GM18909 (cell line): ENCODE measurements at regions not wholly inside any gene's neighbourhood (a gene's known extent, or its start where the extent isn't known, plus 50 kb on each side); places are given as distances from the start of the nearest gene placed in this dataset.
"Not testable (repeated sequence)": the region's sequence is repeated elsewhere in the genome, so short reads cannot be mapped to it uniquely, and the experiment has no call there.

ENCODE experiments used
- ATAC-seq: cut with Tn5 transposase; IDR thresholded peaks from one replicate; pipeline ENCODE4 v1.9.1; 2021; ENCODE audit warnings: mild to moderate bottlenecking; ENCODE audit not compliant: unreplicated experiment, poor library complexity

DNA sequence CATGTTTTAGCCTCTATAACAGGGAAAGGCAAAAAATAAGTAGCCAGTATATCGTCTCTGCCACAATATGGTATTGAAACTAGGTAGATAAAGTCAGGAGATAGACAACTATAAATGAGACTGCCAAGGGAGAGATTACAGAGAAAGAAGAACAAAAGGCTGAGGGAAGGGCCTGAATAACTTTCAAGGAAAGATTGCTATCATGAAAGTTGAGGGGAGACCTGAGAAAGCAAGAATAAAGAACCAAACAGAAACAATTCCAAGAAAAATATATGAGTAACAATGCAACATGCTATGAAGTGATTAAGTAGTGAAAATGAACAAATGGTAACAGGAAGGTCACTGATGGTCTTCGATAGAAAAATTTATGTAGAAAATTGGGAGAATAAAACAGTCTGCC, 690.1 kb downstream of the METTL15 start:
- ATAC-seq, result no peak

DNA sequence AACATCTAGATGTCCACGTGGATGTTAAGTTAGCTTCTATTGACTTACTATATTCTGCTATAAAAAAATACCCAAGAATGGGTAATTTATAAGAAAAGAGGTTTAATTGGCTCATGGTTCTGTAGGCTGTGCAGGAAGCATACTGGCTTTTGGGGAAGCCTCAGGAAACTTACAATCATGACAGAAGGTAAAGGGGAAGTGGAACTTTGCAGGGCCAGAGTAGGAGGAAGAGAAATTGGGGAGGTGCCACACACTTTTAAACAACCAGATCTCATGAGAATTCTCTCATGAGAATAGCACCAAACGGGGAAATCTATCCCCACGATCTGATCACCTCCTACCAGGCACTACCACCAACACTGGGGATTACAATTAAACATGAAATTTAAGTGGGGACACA, 689.3 kb downstream of the METTL15 start:
- no peak for ATAC-seq

DNA sequence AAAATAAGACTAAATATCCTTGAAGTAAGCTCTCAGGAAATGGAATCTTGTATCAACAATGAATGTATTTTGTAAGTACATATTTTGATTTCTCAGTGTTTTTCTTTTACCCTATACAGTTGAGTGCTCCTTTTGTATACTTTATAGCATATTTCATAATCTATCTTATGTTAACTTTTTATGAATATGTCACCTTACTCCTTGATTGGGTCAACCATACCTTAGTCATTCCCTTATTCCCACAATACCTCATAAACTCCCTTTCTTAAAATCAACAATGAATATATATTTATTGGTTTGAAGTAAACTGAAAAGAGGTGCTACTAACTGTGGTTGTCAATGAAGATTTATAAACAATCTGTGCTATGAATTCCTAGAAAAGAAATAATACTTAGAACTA, 686.2 kb downstream of the METTL15 start:
- no peak for ATAC-seq

DNA sequence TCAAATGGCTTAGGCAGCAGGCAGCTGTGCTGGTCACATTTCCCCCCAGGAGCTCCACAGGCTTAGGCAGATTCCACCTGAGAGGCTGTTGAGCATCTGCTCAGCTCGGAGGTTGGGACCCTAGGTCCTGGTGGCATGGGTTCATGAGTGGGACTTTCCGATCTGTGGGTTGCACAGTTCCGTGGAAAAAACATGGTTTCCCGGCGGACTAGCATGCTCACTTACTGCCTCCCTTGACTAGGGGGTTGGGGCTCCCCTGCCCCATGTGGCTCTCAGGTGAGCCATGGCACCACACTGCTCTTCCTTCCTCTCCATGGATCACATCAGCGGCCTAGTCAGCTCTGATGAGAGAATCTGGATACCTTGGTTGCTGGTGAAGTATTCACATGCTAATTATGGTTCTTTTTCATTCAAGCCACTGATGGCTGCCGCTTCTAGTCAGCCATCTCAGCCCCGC, 685.1 kb downstream of the METTL15 start:
- no peak for ATAC-seq

DNA sequence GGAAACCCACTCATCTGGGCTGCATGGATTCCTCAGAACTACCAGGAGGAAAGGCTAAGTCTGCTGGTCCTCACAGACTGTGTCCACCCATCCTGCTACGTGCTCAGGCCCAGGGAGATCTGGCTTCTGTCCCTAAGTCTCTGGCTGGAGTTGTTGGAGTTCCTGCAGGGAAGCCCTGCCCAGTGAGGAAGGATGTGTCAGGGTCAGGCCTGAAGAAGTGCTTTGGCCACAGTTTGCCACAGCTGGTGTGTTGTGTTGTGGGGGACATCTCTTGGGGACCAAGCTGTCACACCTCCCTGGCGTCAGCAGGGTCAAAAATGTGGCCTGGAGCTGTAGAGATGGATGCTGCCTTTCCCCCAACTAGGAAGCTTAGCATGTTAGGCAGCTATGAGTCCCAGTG, 684.7 kb downstream of the METTL15 start:
- no peak for ATAC-seq

DNA sequence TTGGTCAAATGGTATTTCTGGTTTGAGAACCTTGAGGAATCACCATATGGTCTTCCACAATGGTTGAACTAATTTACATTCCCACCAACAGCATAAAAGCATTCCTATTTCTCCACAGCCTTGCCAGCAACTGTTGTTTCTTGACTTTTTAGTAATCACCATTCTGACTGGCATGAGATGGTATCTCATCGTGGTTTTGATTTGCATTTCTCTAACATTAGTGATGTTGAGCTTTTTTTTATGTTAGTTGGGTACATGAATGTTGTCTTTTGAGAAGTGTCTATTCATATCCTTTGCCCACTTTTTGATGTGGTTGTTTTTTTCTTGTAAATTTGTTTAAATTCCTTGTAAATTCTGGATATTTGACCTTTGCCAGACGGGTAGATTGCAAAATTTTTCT, 679.7 kb downstream of the METTL15 start:
- not testable (repeated sequence) for ATAC-seq

DNA sequence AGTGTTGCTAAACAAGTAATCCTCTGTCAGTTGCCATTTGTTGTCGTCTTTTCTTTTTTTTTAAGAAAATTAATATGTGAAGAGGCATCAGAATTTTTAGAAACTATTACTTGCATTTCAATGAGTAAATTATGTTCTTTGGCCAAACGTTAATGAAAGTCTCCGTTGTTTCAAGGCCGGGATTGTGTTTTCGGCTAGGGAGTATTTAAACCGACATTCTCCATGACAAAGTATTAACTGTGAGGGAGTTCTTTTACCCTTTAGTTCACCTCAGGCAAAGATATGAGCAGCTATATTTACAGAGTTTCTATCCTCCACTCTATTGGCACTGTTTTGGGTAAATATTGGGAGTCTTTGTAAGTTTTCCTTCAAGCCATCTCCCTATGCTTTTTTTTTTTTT, 668.9 kb downstream of the METTL15 start:
- ATAC-seq, result no peak

DNA sequence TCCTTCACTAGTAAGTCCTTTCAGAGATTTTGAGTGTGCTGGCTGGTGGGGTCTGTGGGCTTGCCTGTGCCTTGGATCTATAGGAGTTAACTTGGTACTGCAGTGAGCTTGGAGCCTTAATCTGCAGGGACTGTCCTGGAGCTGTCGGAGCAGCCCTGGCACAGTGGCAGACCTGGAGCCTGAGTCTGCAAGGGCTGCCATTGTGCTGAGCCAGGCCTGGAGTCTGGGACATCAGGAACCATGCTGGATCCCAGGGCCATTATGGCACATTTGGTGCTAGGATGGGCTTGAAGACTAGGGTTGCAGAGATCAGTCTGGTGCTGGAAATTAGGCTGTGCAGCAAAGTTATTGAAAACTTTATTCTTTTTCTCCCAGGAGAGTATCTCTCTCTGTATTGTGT, 665.4 kb downstream of the METTL15 start:
- no peak for ATAC-seq

DNA sequence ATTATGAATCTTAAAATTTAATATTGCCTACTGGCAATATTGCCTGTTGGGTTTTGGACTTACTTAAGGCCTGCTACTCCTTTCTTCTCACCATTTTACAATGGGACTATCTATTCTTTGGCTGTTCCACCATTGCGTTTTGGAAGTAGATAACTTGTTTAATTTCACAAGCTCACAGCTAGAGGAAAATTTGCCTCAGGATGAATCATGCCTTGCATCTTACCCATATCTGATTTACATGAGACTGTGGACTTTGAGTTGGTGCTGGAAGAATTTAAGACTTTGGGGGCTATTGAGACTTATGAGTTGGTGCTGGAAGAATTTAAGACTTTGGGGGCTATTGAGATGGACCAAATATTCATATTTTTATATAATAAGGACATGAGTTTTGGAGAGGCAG, 662.6 kb downstream of the METTL15 start:
- ATAC-seq, result no peak

DNA sequence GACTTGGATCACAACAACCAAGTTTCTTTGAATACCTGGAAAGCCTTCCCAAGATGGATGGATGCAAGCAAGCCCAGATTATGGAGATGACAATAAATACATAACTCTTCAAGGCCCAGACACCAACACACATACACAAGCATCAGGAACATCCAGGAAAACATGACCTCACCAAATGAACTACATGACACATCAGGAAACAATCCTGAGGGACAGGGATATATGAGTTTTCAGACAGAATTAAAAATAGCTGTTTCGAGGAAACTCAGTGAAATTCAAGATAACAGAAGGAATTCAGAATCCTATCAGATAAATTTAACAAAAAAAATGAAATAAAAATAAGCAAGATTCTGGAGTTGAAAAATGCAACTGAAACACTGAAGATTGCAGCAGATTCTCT, 659.4 kb downstream of the METTL15 start:
- ATAC-seq, result no peak

DNA sequence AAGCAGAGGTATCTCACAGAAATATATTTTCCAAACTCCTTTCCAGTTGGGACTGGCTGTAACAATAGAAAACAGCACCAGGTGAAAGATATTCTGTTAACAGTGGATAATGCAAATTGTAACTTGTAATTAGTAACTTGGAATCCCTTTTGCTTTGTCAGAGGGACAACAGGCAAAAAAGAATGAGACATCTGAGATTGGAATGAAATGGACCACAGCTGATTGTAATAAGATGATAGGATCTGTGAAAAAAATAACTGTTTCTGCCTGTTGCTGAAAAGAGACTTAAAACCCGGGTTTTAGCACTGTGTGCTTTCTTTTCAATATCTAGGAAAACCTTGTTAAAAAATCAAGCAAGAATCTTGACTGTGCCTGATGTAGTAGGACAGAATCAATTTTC, 655.7 kb downstream of the METTL15 start:
- ATAC-seq, result no peak

DNA sequence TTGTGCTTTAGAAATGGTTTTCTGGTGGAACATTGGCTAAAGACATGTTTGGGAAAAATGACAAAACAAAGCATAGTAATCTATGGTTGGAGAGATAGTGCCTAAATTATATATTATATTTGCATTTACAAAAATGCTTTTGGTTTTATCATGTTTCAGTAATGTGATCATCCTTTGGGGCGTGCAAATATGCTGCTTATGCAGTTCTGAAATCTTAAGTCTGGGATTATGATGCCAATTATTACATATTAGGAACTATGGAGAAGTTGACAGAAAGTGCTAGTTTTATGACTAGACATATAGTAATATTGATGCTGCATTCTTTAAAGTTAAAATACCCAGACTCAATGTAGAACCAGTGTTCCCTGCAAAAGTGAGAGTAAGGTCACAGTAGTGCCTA, 655.0 kb downstream of the METTL15 start:
- ATAC-seq, result no peak

DNA sequence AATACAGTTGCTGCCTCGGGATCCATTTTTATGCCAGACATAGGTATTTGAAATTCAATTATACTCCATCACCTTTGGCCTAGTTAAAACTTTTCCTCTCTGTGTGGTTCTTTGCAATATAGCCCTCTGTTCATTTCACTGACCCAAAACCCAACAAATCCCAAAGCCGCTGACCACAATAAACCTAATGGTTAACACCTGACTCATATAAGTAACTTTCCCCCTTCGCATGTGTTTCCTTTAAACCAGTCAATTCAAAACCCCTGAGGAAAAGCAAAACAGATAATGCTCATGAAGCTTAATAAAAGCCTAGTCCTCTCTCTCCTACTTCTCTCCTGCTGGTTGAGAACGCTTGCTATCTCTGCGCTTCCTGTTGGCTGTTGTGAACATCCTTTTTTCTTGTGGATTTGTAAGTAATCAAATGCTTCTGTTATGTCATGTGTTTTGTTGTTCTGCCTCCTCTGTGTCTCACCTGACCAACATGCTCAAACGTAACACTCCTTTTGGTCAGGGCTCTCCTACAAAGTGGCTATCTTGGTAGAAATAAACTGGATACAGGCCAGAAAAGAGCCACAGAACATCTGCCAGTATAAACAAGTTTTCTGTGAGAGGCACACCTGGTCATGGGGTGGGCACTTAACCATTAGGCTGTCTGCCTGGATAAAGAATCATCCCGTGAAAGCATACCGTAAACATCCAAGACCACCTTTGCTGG, 652.6 kb downstream of the METTL15 start:
- ATAC-seq, result no peak

DNA sequence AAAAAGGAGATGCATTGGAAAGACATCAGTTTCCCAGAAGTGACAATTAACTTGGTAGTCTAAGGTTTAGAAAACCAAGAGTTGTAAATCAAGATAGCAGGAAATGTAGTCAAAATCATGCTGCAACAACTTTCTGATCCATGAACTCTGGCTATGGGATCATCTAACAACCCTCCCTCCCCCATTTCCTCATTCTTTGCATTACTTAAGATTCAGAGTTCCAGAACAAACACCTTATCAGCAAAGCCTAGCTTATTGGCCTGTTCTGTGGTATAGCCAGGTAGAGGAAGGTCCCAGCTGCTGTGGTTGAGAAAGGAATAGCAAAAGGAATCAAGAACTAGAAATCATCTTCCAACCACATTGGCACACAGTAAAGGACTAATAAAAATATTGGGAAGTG, 651.1 kb downstream of the METTL15 start:
- ATAC-seq, result no peak

DNA sequence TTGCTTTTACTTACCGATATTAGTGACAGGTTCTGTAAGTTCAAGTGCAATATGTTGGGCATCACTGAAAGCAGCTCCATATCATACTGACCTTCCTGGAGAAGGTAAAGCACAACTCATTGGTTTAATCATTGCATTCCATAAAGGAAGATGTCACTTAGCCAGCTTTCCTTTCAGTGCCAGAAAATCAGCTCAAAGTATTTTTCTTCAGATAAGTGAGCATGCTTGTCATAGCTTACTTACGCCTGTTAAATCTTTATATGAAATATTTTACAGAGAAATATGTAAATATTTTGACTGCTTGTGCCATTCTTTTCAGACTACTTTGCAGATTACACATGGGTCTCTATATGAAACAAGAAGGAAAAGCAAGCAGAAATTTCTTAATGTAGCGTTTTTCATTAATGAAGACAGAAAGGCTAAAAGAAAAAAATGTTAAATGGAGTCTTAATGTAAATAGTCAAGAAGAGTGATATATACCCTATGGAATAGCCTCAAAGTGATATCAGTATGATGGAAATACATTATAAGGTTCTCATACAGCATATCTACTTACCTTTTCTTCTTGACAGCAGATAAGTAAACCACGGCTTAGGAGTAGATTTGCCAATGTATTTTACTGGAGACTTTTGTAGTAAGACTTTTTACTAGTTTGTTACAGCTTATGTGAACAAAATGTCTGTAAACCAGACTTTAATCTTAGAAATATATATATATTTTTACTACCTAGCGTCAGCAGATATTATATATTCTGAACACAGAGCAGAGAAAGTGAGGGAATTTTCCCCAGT, 649.7 kb downstream of the METTL15 start:
- ATAC-seq, result no peak

DNA sequence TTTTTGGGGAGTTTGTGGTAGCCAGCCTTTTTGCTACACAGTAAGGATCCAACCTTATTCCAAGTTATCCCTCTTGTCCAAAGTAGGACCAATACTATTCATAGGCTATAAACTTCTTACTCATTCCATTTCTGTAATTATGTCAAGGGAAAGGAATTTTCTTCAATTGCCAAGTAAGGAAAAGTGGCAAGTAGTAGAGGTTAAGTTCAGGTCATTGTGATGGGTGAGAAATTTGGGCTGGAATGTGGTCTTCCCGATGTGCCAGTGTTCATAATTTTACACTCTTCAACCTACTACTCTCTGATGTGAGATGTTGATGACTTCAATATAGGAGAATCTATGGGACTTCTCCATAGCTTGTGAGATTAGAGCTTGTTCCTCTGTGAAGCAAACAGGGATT, 648.8 kb downstream of the METTL15 start:
- ATAC-seq, result no peak

DNA sequence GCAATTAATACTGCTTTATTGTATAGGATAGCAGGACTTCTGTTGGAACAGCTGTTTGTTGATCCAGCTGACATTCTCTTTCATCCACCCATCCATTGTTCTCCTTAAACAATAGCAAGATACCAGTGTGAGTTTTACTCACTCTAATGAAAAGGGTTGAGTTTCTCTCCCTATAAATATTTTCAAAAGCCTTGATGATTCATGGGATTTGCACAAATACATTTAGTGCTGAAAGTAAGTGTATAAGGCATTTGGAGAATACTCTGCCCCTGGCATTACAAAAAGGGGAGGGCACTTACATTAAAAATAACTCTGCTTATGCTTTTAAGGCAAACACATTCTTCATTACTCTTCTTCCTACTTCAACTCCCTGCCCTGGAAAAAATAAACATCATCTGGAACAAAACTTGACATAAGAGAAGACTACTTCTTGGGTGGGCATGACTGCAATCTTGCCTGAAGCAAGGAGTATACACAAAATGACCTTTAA, 634.9 kb downstream of the METTL15 start:
- ATAC-seq, result no peak

DNA sequence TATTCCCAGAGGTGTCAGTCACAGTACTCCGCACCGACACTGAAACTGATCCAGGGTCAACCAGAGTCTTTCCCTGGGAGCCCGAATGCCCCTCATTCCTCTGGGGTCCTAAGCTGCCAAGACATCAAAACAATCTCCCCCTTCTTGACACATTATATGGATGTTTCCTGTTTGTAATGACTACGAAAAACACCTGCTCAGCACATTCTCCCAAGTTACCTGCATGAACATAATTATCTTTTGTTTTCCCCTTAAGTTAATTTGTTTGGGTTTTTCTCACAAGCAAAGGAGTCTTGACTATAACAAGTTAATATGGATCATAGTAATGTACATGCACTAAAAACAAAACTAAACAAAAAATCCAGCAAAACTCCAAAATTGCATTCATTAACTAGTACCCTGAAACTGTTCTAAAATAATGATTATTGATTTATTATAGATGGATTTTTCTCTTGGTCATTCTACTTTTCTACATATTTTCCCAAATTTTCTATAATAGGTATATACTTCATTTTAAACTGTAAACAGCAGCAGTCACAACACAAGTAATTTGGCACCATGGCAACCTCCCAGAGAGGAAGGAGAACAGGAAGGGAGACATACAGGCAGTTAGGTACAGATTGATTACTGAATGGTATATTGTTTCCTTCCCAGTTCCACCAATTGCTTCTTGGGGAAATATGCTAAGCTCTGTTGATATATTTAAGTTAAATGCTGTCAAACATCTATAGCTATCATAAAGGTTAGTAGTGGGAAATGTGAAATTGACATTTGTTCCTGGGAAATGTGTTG, 631.5 kb downstream of the METTL15 start:
- ATAC-seq, result no peak

DNA sequence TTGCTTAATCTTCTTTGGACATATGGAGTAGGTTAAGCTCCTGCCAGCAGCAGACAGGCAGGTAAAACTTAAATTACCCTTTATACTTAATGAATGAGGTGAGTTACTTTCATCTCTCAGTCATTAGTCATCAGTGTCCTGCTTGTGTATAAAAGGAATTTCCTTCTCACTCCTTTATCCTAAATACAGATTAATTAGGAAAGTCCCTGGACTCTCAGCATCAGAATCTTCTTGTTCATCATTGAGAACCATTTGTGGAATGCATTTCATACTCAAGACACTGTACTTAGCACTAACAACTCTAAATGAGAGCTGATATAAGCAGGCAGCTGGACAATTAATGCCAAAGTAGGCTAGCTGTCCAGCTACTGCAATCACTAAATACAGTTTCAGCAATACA, 630.4 kb downstream of the METTL15 start:
- ATAC-seq, result no peak

DNA sequence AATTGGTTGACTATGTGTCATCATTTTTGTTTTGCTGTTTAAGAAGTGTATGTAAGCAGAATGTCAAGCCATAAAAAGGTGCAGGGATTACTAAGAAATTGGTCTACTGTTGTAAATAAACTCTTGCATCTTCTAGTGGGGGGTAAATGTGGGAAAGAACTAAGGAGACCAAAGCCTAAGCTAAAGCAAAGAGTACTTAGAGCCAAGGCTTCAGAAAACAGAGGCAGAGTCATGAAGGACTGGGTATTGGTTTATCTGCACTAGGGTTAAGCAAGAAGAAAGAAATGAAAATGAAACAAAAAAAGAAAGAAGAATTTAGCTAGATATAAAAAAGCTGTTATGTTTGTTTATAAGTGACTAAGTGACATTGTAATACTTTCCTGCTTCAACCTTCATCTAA, 628.1 kb downstream of the METTL15 start:
- no peak for ATAC-seq

DNA sequence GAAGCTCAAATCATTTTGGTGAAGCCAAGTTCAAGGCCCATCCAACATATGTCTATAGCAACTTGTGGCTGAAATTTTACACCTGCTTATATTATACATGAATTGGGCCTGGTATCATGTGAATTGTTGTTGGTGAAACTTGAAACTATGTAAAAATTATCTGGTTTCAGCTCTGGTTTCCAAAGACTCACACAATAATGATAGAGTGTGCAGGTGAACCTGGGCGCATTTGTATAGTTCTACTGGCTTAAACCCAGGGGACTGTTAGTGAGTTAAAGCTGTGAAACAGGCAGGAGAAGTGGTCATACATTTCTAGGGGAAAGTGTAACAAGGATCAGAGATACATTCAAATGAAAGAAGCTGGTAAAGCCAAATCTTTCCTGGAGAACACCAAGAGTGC, 627.3 kb downstream of the METTL15 start:
- no peak for ATAC-seq
